ENCODE measurements at regions not wholly inside any gene's neighbourhood (a gene's known extent, or its start where the extent isn't known, plus 50 kb on each side); places are given as distances from the start of the nearest gene placed in this dataset.
"Not testable (repeated sequence)": the region's sequence is repeated elsewhere in the genome, so short reads cannot be mapped to it uniquely, and the experiment has no call there.

GRCh38 chr1:120647182-120647581 is 76.6 kb upstream of the NBPF26 start:
- not testable (repeated sequence) for H3K27me3 ChIP-seq (replicated peaks; ENCODE audit: control insufficient read depth, insufficient read depth, low read length); H3K36me3 ChIP-seq (ENCODE audit: control insufficient read depth, insufficient read depth, low read length); H3K4me3 ChIP-seq (replicated peaks; ENCODE audit: low read depth, low read length); DNase-seq (ENCODE audit: extremely low read depth, insufficient read length)

- not testable (repeated sequence) for DNase-seq (ENCODE audit: extremely low read depth, insufficient read length); H3K4me3 ChIP-seq (replicated peaks; ENCODE audit: low read depth, low read length); H3K27me3 ChIP-seq (replicated peaks; ENCODE audit: control insufficient read depth, insufficient read depth, low read length); H3K36me3 ChIP-seq (ENCODE audit: control insufficient read depth, insufficient read depth, low read length)
Observed at GRCh38 chr1:120648915-120649623, 74.7 kb upstream of the NBPF26 start.

GRCh38 chr1:120649730-120650129 is 74.0 kb upstream of the NBPF26 start:
- not testable (repeated sequence) for H3K27me3 ChIP-seq (replicated peaks; ENCODE audit: control insufficient read depth, insufficient read depth, low read length); DNase-seq (ENCODE audit: extremely low read depth, insufficient read length); H3K36me3 ChIP-seq (ENCODE audit: control insufficient read depth, insufficient read depth, low read length); H3K4me3 ChIP-seq (replicated peaks; ENCODE audit: low read depth, low read length)

- not testable (repeated sequence) for H3K4me3 ChIP-seq (replicated peaks; ENCODE audit: low read depth, low read length); H3K36me3 ChIP-seq (ENCODE audit: control insufficient read depth, insufficient read depth, low read length); DNase-seq (ENCODE audit: extremely low read depth, insufficient read length); H3K27me3 ChIP-seq (replicated peaks; ENCODE audit: control insufficient read depth, insufficient read depth, low read length)
Observed at GRCh38 chr1:120654114-120654513, 69.6 kb upstream of the NBPF26 start.

GRCh38 chr1:120655394-120655793 is 68.4 kb upstream of the NBPF26 start:
- not testable (repeated sequence) for H3K36me3 ChIP-seq (ENCODE audit: control insufficient read depth, insufficient read depth, low read length); H3K4me3 ChIP-seq (replicated peaks; ENCODE audit: low read depth, low read length); H3K27me3 ChIP-seq (replicated peaks; ENCODE audit: control insufficient read depth, insufficient read depth, low read length); DNase-seq (ENCODE audit: extremely low read depth, insufficient read length)

- not testable (repeated sequence) for DNase-seq (ENCODE audit: extremely low read depth, insufficient read length); H3K27me3 ChIP-seq (replicated peaks; ENCODE audit: control insufficient read depth, insufficient read depth, low read length); H3K36me3 ChIP-seq (ENCODE audit: control insufficient read depth, insufficient read depth, low read length); H3K4me3 ChIP-seq (replicated peaks; ENCODE audit: low read depth, low read length)
Observed at GRCh38 chr1:120656116-120656515, 67.6 kb upstream of the NBPF26 start.

GRCh38 chr1:120657804-120658203 is 65.9 kb upstream of the NBPF26 start:
- not testable (repeated sequence) for DNase-seq (ENCODE audit: extremely low read depth, insufficient read length); H3K36me3 ChIP-seq (ENCODE audit: control insufficient read depth, insufficient read depth, low read length); H3K4me3 ChIP-seq (replicated peaks; ENCODE audit: low read depth, low read length); H3K27me3 ChIP-seq (replicated peaks; ENCODE audit: control insufficient read depth, insufficient read depth, low read length)

- not testable (repeated sequence) for H3K4me3 ChIP-seq (replicated peaks; ENCODE audit: low read depth, low read length); DNase-seq (ENCODE audit: extremely low read depth, insufficient read length); H3K36me3 ChIP-seq (ENCODE audit: control insufficient read depth, insufficient read depth, low read length); H3K27me3 ChIP-seq (replicated peaks; ENCODE audit: control insufficient read depth, insufficient read depth, low read length)
Observed at GRCh38 chr1:120658622-120659021, 65.1 kb upstream of the NBPF26 start.

GRCh38 chr1:120659133-120659532 is 64.6 kb upstream of the NBPF26 start:
- H3K4me3 ChIP-seq (replicated peaks; ENCODE audit: low read depth, low read length); H3K36me3 ChIP-seq (ENCODE audit: control insufficient read depth, insufficient read depth, low read length); DNase-seq (ENCODE audit: extremely low read depth, insufficient read length); H3K27me3 ChIP-seq (replicated peaks; ENCODE audit: control insufficient read depth, insufficient read depth, low read length): not testable (repeated sequence)

GRCh38 chr1:120664376-120665249 is 59.1 kb upstream of the NBPF26 start:
- H3K4me3 ChIP-seq (replicated peaks; ENCODE audit: low read depth, low read length); H3K36me3 ChIP-seq (ENCODE audit: control insufficient read depth, insufficient read depth, low read length); H3K27me3 ChIP-seq (replicated peaks; ENCODE audit: control insufficient read depth, insufficient read depth, low read length); DNase-seq (ENCODE audit: extremely low read depth, insufficient read length): not testable (repeated sequence)

GRCh38 chr1:120665250-120665577 is 58.5 kb upstream of the NBPF26 start:
- H3K4me3 ChIP-seq (replicated peaks; ENCODE audit: low read depth, low read length); H3K36me3 ChIP-seq (ENCODE audit: control insufficient read depth, insufficient read depth, low read length); DNase-seq (ENCODE audit: extremely low read depth, insufficient read length); H3K27me3 ChIP-seq (replicated peaks; ENCODE audit: control insufficient read depth, insufficient read depth, low read length): not testable (repeated sequence)

GRCh38 chr1:120668187-120668586 is 55.6 kb upstream of the NBPF26 start:
- not testable (repeated sequence) for H3K36me3 ChIP-seq (ENCODE audit: control insufficient read depth, insufficient read depth, low read length)

More at GRCh38 chr1:120668187-120668586, 55.6 kb upstream of the NBPF26 start:
- not testable (repeated sequence) for H3K4me3 ChIP-seq (replicated peaks; ENCODE audit: low read depth, low read length); H3K27me3 ChIP-seq (replicated peaks; ENCODE audit: control insufficient read depth, insufficient read depth, low read length); DNase-seq (ENCODE audit: extremely low read depth, insufficient read length)

Data from GM06990 (cell line).